ENCODE measurements at regions not wholly inside any gene's neighbourhood (a gene's known extent, or its start where the extent isn't known, plus 50 kb on each side); places are given as distances from the start of the nearest gene placed in this dataset.

GRCh38 chr2:59312967-59313940 is 1072.1 kb upstream of the FANCL start:
- TF ChIP-seq CTCF (IDR thresholded peaks at IDR 0.05; ENCODE audit: insufficient read depth, low read length) (no peak), POLR2AphosphoS5 (IDR thresholded peaks at IDR 0.05; ENCODE audit: low read depth) (no peak), SPI1 (IDR thresholded peaks at IDR 0.05; ENCODE audit: borderline replicate concordance, low read depth) (no peak), GABPA (IDR thresholded peaks at IDR 0.05; ENCODE audit: low read depth) (no peak), REST (IDR thresholded peaks at IDR 0.05; ENCODE audit: insufficient replicate concordance, low read depth) (no peak)
- no peak overlapping the region for H3K27ac ChIP-seq (replicated peaks)
- no peaks in the 10 kb centered on the region for H3K27me3 ChIP-seq (ENCODE audit: insufficient read depth, poor library complexity, severe bottlenecking)
- DNase-seq (ENCODE audit: low read depth in 1 of 2, low spot score in 1 of 2) = no peak
- no peak overlapping the region for H3K4me3 ChIP-seq (replicated peaks; ENCODE audit: insufficient read depth, low read length)

GRCh38 chr2:59312029-59312428 is 1070.9 kb upstream of the FANCL start:
- H3K27ac ChIP-seq (replicated peaks) = no peak overlapping the region
- H3K27me3 ChIP-seq (ENCODE audit: insufficient read depth, poor library complexity, severe bottlenecking) = no peaks in the 10 kb centered on the region
- no peak overlapping the region for H3K4me3 ChIP-seq (replicated peaks; ENCODE audit: insufficient read depth, low read length)
- no peak for DNase-seq (ENCODE audit: low read depth in 1 of 2, low spot score in 1 of 2)
- TF ChIP-seq POLR2AphosphoS5 (IDR thresholded peaks at IDR 0.05; ENCODE audit: low read depth) = no peak
- peak; percentile 50; the same call in 1 of the 2 replicates for TF ChIP-seq SPI1 (IDR thresholded peaks at IDR 0.05; ENCODE audit: borderline replicate concordance, low read depth)

- TF ChIP-seq POLR2AphosphoS5 (IDR thresholded peaks at IDR 0.05; ENCODE audit: low read depth) (no peak), SPI1 (IDR thresholded peaks at IDR 0.05; ENCODE audit: borderline replicate concordance, low read depth) (no peak), REST (IDR thresholded peaks at IDR 0.05; ENCODE audit: insufficient replicate concordance, low read depth) (no peak), GABPA (IDR thresholded peaks at IDR 0.05; ENCODE audit: low read depth) (no peak), CTCF (IDR thresholded peaks at IDR 0.05; ENCODE audit: insufficient read depth, low read length) (no peak)
- Histone ChIP-seq H3K27me3 (ENCODE audit: insufficient read depth, poor library complexity, severe bottlenecking) (no peaks in the 10 kb centered on the region), H3K4me3 (replicated peaks; ENCODE audit: insufficient read depth, low read length) (no peak overlapping the region), H3K27ac (replicated peaks) (no peak overlapping the region)
- DNase-seq (ENCODE audit: low read depth in 1 of 2, low spot score in 1 of 2) = no peak
Observed at GRCh38 chr2:59308108-59308507, 1067.0 kb upstream of the FANCL start.

GRCh38 chr2:59307196-59307595 is 1066.1 kb upstream of the FANCL start:
- TF ChIP-seq SPI1 (IDR thresholded peaks at IDR 0.05; ENCODE audit: borderline replicate concordance, low read depth) = no peak
- no peak for TF ChIP-seq GABPA (IDR thresholded peaks at IDR 0.05; ENCODE audit: low read depth)
- no peak overlapping the region for H3K4me3 ChIP-seq (replicated peaks; ENCODE audit: insufficient read depth, low read length)
- no peak overlapping the region for H3K27ac ChIP-seq (replicated peaks)
- DNase-seq (ENCODE audit: low read depth in 1 of 2, low spot score in 1 of 2) = no peak
- H3K27me3 ChIP-seq (ENCODE audit: insufficient read depth, poor library complexity, severe bottlenecking) = no peaks in the 10 kb centered on the region

Measured in HL-60 (cell line).